ENCODE measurements at regions not wholly inside any gene's neighbourhood (a gene's known extent, or its start where the extent isn't known, plus 50 kb on each side); places are given as distances from the start of the nearest gene placed in this dataset.

- peak overlapping the region in 1 of 10 donors; percentile 28 for H3K27ac ChIP-seq
- no peak overlapping the region for H3K4me3 ChIP-seq
- ATAC-seq (peak in 3 of 8 donors; percentile 26 to 48 (median 40)), DNase-seq (no peak)
- no peak for TF ChIP-seq CTCF (IDR thresholded peaks at IDR 0.05)
- H3K9me3 ChIP-seq, result no peaks in the 10 kb centered on the region
- no peaks in the 10 kb centered on the region for H3K27me3 ChIP-seq
- peaks cover 0 to 69% (median 33%) of the 10 kb centered on the region in 9 donors for H3K4me1 ChIP-seq
- H3K36me3 ChIP-seq, result no peaks in the 10 kb centered on the region
- WGBS, 2 donors, result 64 to 79% methylated on average over 2 of the region's 2 CpGs
- intact Hi-C loops (cut with DNase I), result no loop called here
Measured at GRCh38 chr11:121890377-121890776, 225.6 kb downstream of the BLID start.

GRCh38 chr11:121889931-121890330 lies 226.1 kb downstream of the BLID start:
- 83 to 96% methylated on average over 1 of the region's 1 CpG for WGBS, 2 donors
- intact Hi-C loops (cut with DNase I), result no loop called here

GRCh38 chr11:121889186-121889585 lies 226.8 kb downstream of the BLID start:
- DNase-seq, result no peak
- Histone ChIP-seq H3K27ac (no peak overlapping the region), H3K27me3 (no peaks in the 10 kb centered on the region), H3K36me3 (no peaks in the 10 kb centered on the region), H3K4me1 (peaks cover 0 to 69% (median 33%) of the 10 kb centered on the region in 9 donors), H3K4me3 (no peak overlapping the region), H3K9me3 (no peaks in the 10 kb centered on the region)
- no peak for TF ChIP-seq CTCF (IDR thresholded peaks at IDR 0.05)
- ATAC-seq, result no peak
- 93 to 98% methylated on average over 6 of the region's 6 CpGs for WGBS, 2 donors
- intact Hi-C loops (cut with DNase I), result no loop called here

More at GRCh38 chr11:121889931-121890330, 226.1 kb downstream of the BLID start:
- Histone ChIP-seq H3K4me1 (peaks cover 0 to 69% (median 33%) of the 10 kb centered on the region in 9 donors), H3K9me3 (no peaks in the 10 kb centered on the region), H3K27ac (peak overlapping the region in 1 of 10 donors; percentile 28), H3K4me3 (no peak overlapping the region), H3K36me3 (no peaks in the 10 kb centered on the region), H3K27me3 (no peaks in the 10 kb centered on the region)
- no peak for ATAC-seq
- DNase-seq, result no peak
- TF ChIP-seq CTCF (IDR thresholded peaks at IDR 0.05), result no peak

GRCh38 chr11:121887976-121888557 lies 227.9 kb downstream of the BLID start:
- DNase-seq (no peak), ATAC-seq (peak in 2 of 8 donors; percentile 40 to 48)
- no peak overlapping the region for H3K27ac ChIP-seq
- TF ChIP-seq CTCF (IDR thresholded peaks at IDR 0.05), result no peak
- WGBS, 2 donors, result 79 to 85% methylated on average over 4 of the region's 4 CpGs
- no peak overlapping the region for H3K4me3 ChIP-seq
- no peaks in the 10 kb centered on the region for H3K27me3 ChIP-seq
- intact Hi-C loops (cut with DNase I), result no loop called here
- peaks cover 0 to 67% (median 33%) of the 10 kb centered on the region in 9 donors for H3K4me1 ChIP-seq
- H3K9me3 ChIP-seq, result no peaks in the 10 kb centered on the region
- no peaks in the 10 kb centered on the region for H3K36me3 ChIP-seq

Data from heart right ventricle (tissue), 16 donors.